OCI-LY1 (cell line): ENCODE measurements at regions not wholly inside any gene's neighbourhood (a gene's known extent, or its start where the extent isn't known, plus 50 kb on each side); places are given as distances from the start of the nearest gene placed in this dataset.

Experiments
- H2AFZ ChIP-seq: fragments of 200-600 bp; sonication (generic), shearing (Covaris generic); 2 replicates; pipeline ENCODE4 v1.6.0; 2014; ENCODE audit warnings: antibody characterized with exemption, mild to moderate bottlenecking, low read length
- H3F3A ChIP-seq: fragments of 200-600 bp; sonication (generic), shearing (Covaris generic); 2 replicates; pipeline ENCODE4 v1.6.0; 2014; ENCODE audit warnings: mild to moderate bottlenecking, antibody characterized with exemption, low read length, moderate library complexity; ENCODE audit not compliant: insufficient read depth
- H3K27ac ChIP-seq: fragments of 200-600 bp; sonication (generic); 2 replicates; pipeline ENCODE4 v1.5.1; 2014; ENCODE audit warnings: low read length, mixed run types, mild to moderate bottlenecking, low read depth; ENCODE audit not compliant: poor library complexity, severe bottlenecking
- H3K27me3 ChIP-seq: fragments of 200-600 bp; sonication (generic); 2 replicates; pipeline ENCODE4 v1.6.0; 2014; ENCODE audit warnings: antibody characterized with exemption, mild to moderate bottlenecking, low read length, moderate library complexity; ENCODE audit not compliant: insufficient read depth
- H3K36me3 ChIP-seq: fragments of 200-600 bp; sonication (generic); 2 replicates; pipeline ENCODE4 v1.6.1; 2014; ENCODE audit warnings: mild to moderate bottlenecking, antibody characterized with exemption, low read length, moderate library complexity, mixed read lengths; ENCODE audit not compliant: insufficient read depth
- H3K4me1 ChIP-seq: fragments of 200-600 bp; sonication (generic); 2 replicates; pipeline ENCODE4 v1.5.1; 2014; ENCODE audit warnings: mild to moderate bottlenecking, low read length, moderate library complexity; ENCODE audit not compliant: insufficient read depth, severe bottlenecking
- H3K4me2 ChIP-seq: fragments of 200-600 bp; sonication (generic), shearing (Covaris generic); 2 replicates; pipeline ENCODE4 v1.6.1; 2014; ENCODE audit warnings: low read length
- H3K4me3 ChIP-seq: fragments of 200-600 bp; sonication (generic); 2 replicates; pipeline ENCODE4 v1.5.1; 2014; ENCODE audit warnings: low read length, low read depth, mild to moderate bottlenecking, mixed read lengths; ENCODE audit not compliant: poor library complexity, severe bottlenecking
- H3K79me2 ChIP-seq: fragments of 200-600 bp; shearing (Covaris generic); 2 replicates; pipeline ENCODE4 v1.6.1; 2016; ENCODE audit warnings: mixed run types, low read length, mixed read lengths; ENCODE audit not compliant: insufficient read depth
- H3K9ac ChIP-seq: fragments of 200-600 bp; sonication (generic), shearing (Covaris generic); 2 replicates; pipeline ENCODE4 v1.6.1; 2014; ENCODE audit warnings: mild to moderate bottlenecking, low read length, mixed read lengths
- H3K9me2 ChIP-seq: fragments of 200-600 bp; sonication (generic), shearing (Covaris generic); 2 replicates; pipeline ENCODE4 v1.6.1; 2014; ENCODE audit warnings: low read depth, mild to moderate bottlenecking, low read length, mixed read lengths
- H3K9me3 ChIP-seq: fragments of 200-600 bp; shearing (Covaris generic); 2 replicates; pipeline ENCODE4 v1.6.1; 2014; ENCODE audit warnings: low read length, mixed read lengths
- H4K20me1 ChIP-seq: fragments of 200-600 bp; sonication (generic), shearing (Covaris generic); 2 replicates; pipeline ENCODE4 v1.6.0; 2016; ENCODE audit warnings: mild to moderate bottlenecking, low read length; ENCODE audit not compliant: insufficient read depth
- EZH2 ChIP-seq: fragments of 200-600 bp; sonication (generic), shearing (Covaris generic); IDR thresholded peaks from 2 replicates; pipeline ENCODE4 v1.8.0; 2017; ENCODE audit warnings: borderline replicate concordance, mixed run types, mild to moderate bottlenecking, antibody characterized with exemption, low read length, moderate library complexity, mixed read lengths
- TF ChIP-seq, protein P1 (sequence below): fragments of 200-600 bp; sonication (generic), shearing (Covaris generic); IDR thresholded peaks from 2 replicates; pipeline ENCODE4 v1.5.1; 2017; ENCODE audit warnings: mild to moderate bottlenecking, antibody characterized with exemption, low read length, moderate library complexity, mixed read lengths

GRCh38 chr7:19526639-19527038, 182.2 kb downstream of the POLR1F start:
- Histone ChIP-seq H3K9me3 (no peaks in the 10 kb centered on the region), H4K20me1 (no peaks in the 10 kb centered on the region), H3K27ac (no peak overlapping the region), H3K4me2 (no peak overlapping the region), H3K4me1 (no peaks in the 10 kb centered on the region), H3K9me2 (no peaks in the 10 kb centered on the region), H3K27me3 (no peaks in the 10 kb centered on the region), H3K9ac (no peak overlapping the region), H2AFZ (no peak overlapping the region), H3K4me3 (no peak overlapping the region), H3K79me2 (no peaks in the 10 kb centered on the region), H3F3A (no peaks in the 10 kb centered on the region), H3K36me3 (no peaks in the 10 kb centered on the region)
- TF ChIP-seq, protein P1, sequence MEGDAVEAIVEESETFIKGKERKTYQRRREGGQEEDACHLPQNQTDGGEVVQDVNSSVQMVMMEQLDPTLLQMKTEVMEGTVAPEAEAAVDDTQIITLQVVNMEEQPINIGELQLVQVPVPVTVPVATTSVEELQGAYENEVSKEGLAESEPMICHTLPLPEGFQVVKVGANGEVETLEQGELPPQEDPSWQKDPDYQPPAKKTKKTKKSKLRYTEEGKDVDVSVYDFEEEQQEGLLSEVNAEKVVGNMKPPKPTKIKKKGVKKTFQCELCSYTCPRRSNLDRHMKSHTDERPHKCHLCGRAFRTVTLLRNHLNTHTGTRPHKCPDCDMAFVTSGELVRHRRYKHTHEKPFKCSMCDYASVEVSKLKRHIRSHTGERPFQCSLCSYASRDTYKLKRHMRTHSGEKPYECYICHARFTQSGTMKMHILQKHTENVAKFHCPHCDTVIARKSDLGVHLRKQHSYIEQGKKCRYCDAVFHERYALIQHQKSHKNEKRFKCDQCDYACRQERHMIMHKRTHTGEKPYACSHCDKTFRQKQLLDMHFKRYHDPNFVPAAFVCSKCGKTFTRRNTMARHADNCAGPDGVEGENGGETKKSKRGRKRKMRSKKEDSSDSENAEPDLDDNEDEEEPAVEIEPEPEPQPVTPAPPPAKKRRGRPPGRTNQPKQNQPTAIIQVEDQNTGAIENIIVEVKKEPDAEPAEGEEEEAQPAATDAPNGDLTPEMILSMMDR: no peak
- no peak for TF ChIP-seq EZH2

DNA sequence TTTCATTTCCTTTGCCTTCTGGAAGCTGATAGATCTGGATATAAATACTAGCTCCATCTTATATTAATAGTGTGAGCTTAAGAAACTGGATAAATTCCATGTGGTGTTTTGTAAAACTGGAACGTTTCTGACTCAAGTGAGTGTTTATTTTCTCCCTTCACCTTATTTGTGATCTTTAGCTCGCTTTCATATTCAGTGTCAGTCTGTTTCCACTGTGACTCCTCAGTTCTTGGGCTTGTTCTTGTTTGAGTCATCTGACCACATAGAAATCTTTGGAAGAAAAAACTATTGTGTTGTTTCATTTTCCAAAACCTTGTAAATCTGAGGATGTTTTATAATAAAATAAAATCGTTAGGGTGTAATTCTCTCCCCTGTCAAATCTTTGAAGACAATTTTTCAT, 186.4 kb downstream of the POLR1F start:
- Histone ChIP-seq H3K9me3 (no peaks in the 10 kb centered on the region), H4K20me1 (no peaks in the 10 kb centered on the region), H3K4me1 (no peaks in the 10 kb centered on the region), H2AFZ (no peak overlapping the region), H3K4me2 (no peak overlapping the region), H3K79me2 (no peaks in the 10 kb centered on the region), H3K27me3 (no peaks in the 10 kb centered on the region), H3K36me3 (no peaks in the 10 kb centered on the region), H3K9me2 (no peaks in the 10 kb centered on the region), H3K27ac (no peak overlapping the region), H3K9ac (no peak overlapping the region), H3K4me3 (no peak overlapping the region), H3F3A (no peaks in the 10 kb centered on the region)
- TF ChIP-seq, protein P1: no peak
- no peak for TF ChIP-seq EZH2

DNA sequence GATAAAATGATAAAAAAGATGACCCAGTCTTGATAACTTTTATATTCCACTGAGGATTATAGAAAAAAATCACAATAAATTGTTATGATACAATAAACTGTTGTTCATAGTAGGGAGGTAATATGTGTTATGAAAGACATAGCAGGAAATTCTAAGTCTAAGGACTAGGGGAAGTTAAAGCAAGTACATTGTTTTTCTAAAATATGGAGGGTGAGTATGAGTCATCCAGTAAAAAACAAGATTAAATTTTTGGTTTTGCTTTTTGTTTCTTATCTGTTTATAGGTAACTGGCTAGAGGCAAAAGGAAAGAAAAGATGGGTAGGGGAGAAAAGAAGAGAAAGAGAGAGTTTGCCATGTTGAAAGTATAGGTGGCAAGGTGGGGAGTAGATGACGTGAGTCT, 188.4 kb downstream of the POLR1F start:
- Histone ChIP-seq H3K27ac (no peak overlapping the region), H3K9me3 (no peaks in the 10 kb centered on the region), H3K36me3 (no peaks in the 10 kb centered on the region), H3K4me2 (no peak overlapping the region), H3K4me3 (no peak overlapping the region), H4K20me1 (no peaks in the 10 kb centered on the region), H3K27me3 (no peaks in the 10 kb centered on the region), H3K9me2 (no peaks in the 10 kb centered on the region), H3K9ac (no peak overlapping the region), H3F3A (no peaks in the 10 kb centered on the region), H3K79me2 (no peaks in the 10 kb centered on the region), H3K4me1 (no peaks in the 10 kb centered on the region), H2AFZ (no peak overlapping the region)
- no peak for TF ChIP-seq EZH2
- TF ChIP-seq, protein P1: no peak
